ENCODE measurements at regions not wholly inside any gene's neighbourhood (a gene's known extent, or its start where the extent isn't known, plus 50 kb on each side); places are given as distances from the start of the nearest gene placed in this dataset.

- ChIA-PET POLR2A (interaction anchor here (0.6 kb wide), 1 partner anchor 35 kb away, joined by 3 read pairs; no protein-coding TSS in a partner anchor), CTCF (ENCODE audit: low intra/inter-chr PET ratio) (no interaction called here)
- Histone ChIP-seq H3K4me2 (ENCODE audit: insufficient read depth, low read length) (no peak overlapping the region), H3K79me2 (ENCODE audit: control insufficient read depth, insufficient read depth, low read length) (no peaks in the 10 kb centered on the region), H3K9me3 (replicated peaks; ENCODE audit: control insufficient read depth, insufficient read depth, low read depth, low read length) (no peaks in the 10 kb centered on the region), H3K9ac (ENCODE audit: insufficient read depth in 1 of 2, low read depth in 2 of 2, low read length in 2 of 2) (no peak overlapping the region), H2AFZ (ENCODE audit: low read depth, low read length) (no peak overlapping the region), H3K27me3 (ENCODE audit: control insufficient read depth in 2 of 2, insufficient read depth in 2 of 2, low read length in 2 of 2) (no peaks in the 10 kb centered on the region), H3K4me1 (replicated peaks in 1 of 2; ENCODE audit: control insufficient read depth in 2 of 2, insufficient read depth in 2 of 2, low read length in 2 of 2) (no peaks in the 10 kb centered on the region), H3K9me1 (ENCODE audit: control insufficient read depth, insufficient read depth, low read length) (no peaks in the 10 kb centered on the region), H3K36me3 (ENCODE audit: control insufficient read depth, insufficient read depth, low read length) (no peaks in the 10 kb centered on the region), H3K27ac (ENCODE audit: extremely low read depth, low read depth, low read length) (no peak overlapping the region), H4K20me1 (replicated peaks; ENCODE audit: control insufficient read depth, insufficient read depth, low read length) (no peaks in the 10 kb centered on the region), H3K4me3 (no peak overlapping the region)
- no TSS peak for BruUV-seq (replicated peaks)
- WGBS (ENCODE audit: insufficient coverage, low coverage, missing lambda C conversion rate), result 0% methylated on average over 2 of the region's 2 CpGs
- in situ Hi-C loops (cut with MboI) (no loop called here), intact Hi-C loops (cut with micrococcal nuclease) (no loop called here)
- no peak for DNase-seq (ENCODE audit: extremely low read depth in 1 of 4, low spot score in 3 of 4)
- FAIRE-seq, result no peak
- no peak for ATAC-seq
- TF ChIP-seq FOXM1 (IDR thresholded peaks at IDR 0.05; ENCODE audit: low read depth) (no peak), FOXM1 (CRISPR knock-in tag; IDR thresholded peaks at IDR 0.05; ENCODE audit: low read depth) (no peak), DACH1 (IDR thresholded peaks at IDR 0.05; ENCODE audit: partially characterized antibody) (no peak), RBM34 (IDR thresholded peaks at IDR 0.05; ENCODE audit: borderline replicate concordance, insufficient read depth, low read length) (no peak), NCOA6 (IDR thresholded peaks at IDR 0.05) (no peak), ZBTB7A (IDR thresholded peaks at IDR 0.05; ENCODE audit: borderline replicate concordance, control insufficient read depth, low read depth, low read length) (no peak), PML (IDR thresholded peaks at IDR 0.05; ENCODE audit: low read length) (no peak), MXD1 (CRISPR knock-in tag; IDR thresholded peaks at IDR 0.05; ENCODE audit: borderline replicate concordance, poor library complexity, severe bottlenecking) (no peak), TCFL5 (CRISPR knock-in tag; conservative IDR thresholded peaks at IDR 0.05) (no peak), REST (IDR thresholded peaks at IDR 0.05; ENCODE audit: borderline replicate concordance) (no peak), REST (CRISPR knock-in tag; IDR thresholded peaks at IDR 0.05; ENCODE audit: low read depth) (no peak), ZNF280A (IDR thresholded peaks at IDR 0.05; ENCODE audit: low read depth, partially characterized antibody) (no peak), TAF9B (IDR thresholded peaks at IDR 0.05; ENCODE audit: partially characterized antibody) (no peak)
Observed at GRCh38 chr2:219893541-219893940, 266.1 kb downstream of the SLC4A3 start.

Data from K562 (cell line).